ENCODE measurements at regions not wholly inside any gene's neighbourhood (a gene's known extent, or its start where the extent isn't known, plus 50 kb on each side); places are given as distances from the start of the nearest gene placed in this dataset.

GRCh38 chr14:85858634-85859033 lies 328.7 kb downstream of the FLRT2 start:
- Mint-ChIP-seq H3K4me1 (no peaks in the 10 kb centered on the region), H3K4me3 (no peak overlapping the region), H3K27me3 (ENCODE audit: insufficient read depth, low read depth) (peaks cover 2% of the 10 kb centered on the region), H3K9me3 (no peaks in the 10 kb centered on the region), H3K27ac (no peak overlapping the region), H3K36me3 (no peaks in the 10 kb centered on the region)
- H3K4me1 ChIP-seq: peaks cover 10% of the 10 kb centered on the region
- H3K79me2 ChIP-seq (ENCODE audit: low read depth): no peaks in the 10 kb centered on the region
- H3K4me3 ChIP-seq: no peak overlapping the region
- DNase-seq (ENCODE audit: low spot score): no peak
- no peaks in the 10 kb centered on the region for H4K20me1 ChIP-seq (ENCODE audit: low read depth)
- H3F3A ChIP-seq (ENCODE audit: low read depth): no peaks in the 10 kb centered on the region
- no peaks in the 10 kb centered on the region for H3K36me3 ChIP-seq
- no peak overlapping the region for H2AFZ ChIP-seq (replicated peaks)
- TF ChIP-seq, protein P1, sequence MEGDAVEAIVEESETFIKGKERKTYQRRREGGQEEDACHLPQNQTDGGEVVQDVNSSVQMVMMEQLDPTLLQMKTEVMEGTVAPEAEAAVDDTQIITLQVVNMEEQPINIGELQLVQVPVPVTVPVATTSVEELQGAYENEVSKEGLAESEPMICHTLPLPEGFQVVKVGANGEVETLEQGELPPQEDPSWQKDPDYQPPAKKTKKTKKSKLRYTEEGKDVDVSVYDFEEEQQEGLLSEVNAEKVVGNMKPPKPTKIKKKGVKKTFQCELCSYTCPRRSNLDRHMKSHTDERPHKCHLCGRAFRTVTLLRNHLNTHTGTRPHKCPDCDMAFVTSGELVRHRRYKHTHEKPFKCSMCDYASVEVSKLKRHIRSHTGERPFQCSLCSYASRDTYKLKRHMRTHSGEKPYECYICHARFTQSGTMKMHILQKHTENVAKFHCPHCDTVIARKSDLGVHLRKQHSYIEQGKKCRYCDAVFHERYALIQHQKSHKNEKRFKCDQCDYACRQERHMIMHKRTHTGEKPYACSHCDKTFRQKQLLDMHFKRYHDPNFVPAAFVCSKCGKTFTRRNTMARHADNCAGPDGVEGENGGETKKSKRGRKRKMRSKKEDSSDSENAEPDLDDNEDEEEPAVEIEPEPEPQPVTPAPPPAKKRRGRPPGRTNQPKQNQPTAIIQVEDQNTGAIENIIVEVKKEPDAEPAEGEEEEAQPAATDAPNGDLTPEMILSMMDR (IDR thresholded peaks at IDR 0.05): no peak
- TF ChIP-seq EZH2 (IDR thresholded peaks at IDR 0.05): no peak
- TF ChIP-seq EZH2phosphoT487 (IDR thresholded peaks at IDR 0.05): no peak
- H3K27me3 ChIP-seq: no peaks in the 10 kb centered on the region
- no peak overlapping the region for H3K27ac ChIP-seq
- no peaks in the 10 kb centered on the region for H3K9me3 ChIP-seq (ENCODE audit: low read depth)
- H3K9ac ChIP-seq: no peak overlapping the region
- no peak overlapping the region for H3K4me2 ChIP-seq

DNA sequence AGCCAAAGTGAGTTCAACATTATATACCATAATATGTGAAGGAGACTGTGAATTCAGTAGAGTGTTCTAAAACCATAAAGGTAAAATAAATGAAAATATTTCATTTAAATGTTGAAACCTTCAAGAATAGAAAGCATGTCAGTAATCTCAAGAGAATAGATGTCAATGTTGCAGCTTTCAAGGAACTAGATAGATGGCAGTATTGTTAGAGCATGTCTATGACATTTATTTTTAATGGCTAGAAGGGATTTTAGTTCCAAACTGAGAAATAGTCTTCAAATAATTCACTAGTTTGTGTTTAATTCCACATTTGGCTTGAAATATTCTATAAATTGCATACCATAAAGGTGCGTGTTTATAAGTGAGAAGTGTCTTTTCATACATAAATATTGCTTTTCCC lies 326.5 kb downstream of the FLRT2 start:
- no peak for DNase-seq (ENCODE audit: low spot score)
- no peak overlapping the region for H3K9ac ChIP-seq
- TF ChIP-seq EZH2 (IDR thresholded peaks at IDR 0.05): no peak
- TF ChIP-seq EZH2phosphoT487 (IDR thresholded peaks at IDR 0.05): no peak
- TF ChIP-seq, protein P1 (IDR thresholded peaks at IDR 0.05): peak; percentile 37
- H3K27ac ChIP-seq: no peak overlapping the region
- H3K36me3 ChIP-seq: no peaks in the 10 kb centered on the region
- H3K27me3 Mint-ChIP-seq (ENCODE audit: insufficient read depth, low read depth): peaks cover 2% of the 10 kb centered on the region
- H3K27ac Mint-ChIP-seq: no peak overlapping the region
- H3K4me3 Mint-ChIP-seq: no peak overlapping the region
- no peaks in the 10 kb centered on the region for H3F3A ChIP-seq (ENCODE audit: low read depth)
- H3K79me2 ChIP-seq (ENCODE audit: low read depth): no peaks in the 10 kb centered on the region
- H2AFZ ChIP-seq (replicated peaks): no peak overlapping the region
- no peaks in the 10 kb centered on the region for H3K9me3 ChIP-seq (ENCODE audit: low read depth)
- no peak overlapping the region for H3K4me2 ChIP-seq
- H3K4me1 Mint-ChIP-seq: no peaks in the 10 kb centered on the region
- no peaks in the 10 kb centered on the region for H4K20me1 ChIP-seq (ENCODE audit: low read depth)
- no peaks in the 10 kb centered on the region for H3K9me3 Mint-ChIP-seq
- H3K27me3 ChIP-seq: no peaks in the 10 kb centered on the region
- no peaks in the 10 kb centered on the region for H3K36me3 Mint-ChIP-seq
- peaks cover 10% of the 10 kb centered on the region for H3K4me1 ChIP-seq
- no peak overlapping the region for H3K4me3 ChIP-seq

DNA sequence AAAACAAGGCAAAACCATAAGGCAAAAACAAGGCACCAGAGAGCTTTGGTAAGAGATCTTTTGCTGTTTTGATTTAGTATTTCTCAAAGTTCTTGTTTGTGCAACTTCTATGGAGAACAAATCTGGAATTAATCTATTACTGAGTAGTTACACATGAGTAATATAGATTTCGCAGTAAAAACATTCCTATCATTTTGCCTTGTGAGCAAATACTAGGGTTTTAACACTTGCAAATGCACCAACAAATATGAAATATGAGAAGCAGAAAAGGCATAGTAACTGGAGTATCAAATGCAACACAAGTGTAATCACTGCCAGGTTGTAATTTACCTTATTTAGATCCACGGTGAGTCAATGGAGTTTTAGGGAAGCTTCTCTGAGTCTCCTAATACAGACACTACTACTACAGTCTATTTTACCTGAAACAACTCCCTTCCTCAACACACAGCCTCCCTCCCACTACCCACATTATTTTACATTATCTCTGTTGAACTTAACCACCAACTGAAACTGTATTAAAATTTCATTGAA lies 324.1 kb downstream of the FLRT2 start:
- Mint-ChIP-seq H3K4me1 (no peaks in the 10 kb centered on the region), H3K36me3 (no peaks in the 10 kb centered on the region), H3K27me3 (ENCODE audit: insufficient read depth, low read depth) (peaks cover 2% of the 10 kb centered on the region), H3K27ac (no peak overlapping the region), H3K4me3 (no peak overlapping the region), H3K9me3 (no peaks in the 10 kb centered on the region)
- Histone ChIP-seq H3K36me3 (no peaks in the 10 kb centered on the region), H4K20me1 (ENCODE audit: low read depth) (no peaks in the 10 kb centered on the region), H3K4me2 (no peak overlapping the region), H3K79me2 (ENCODE audit: low read depth) (no peaks in the 10 kb centered on the region), H3K4me3 (no peak overlapping the region), H3K27ac (no peak overlapping the region), H3F3A (ENCODE audit: low read depth) (no peaks in the 10 kb centered on the region), H3K9me3 (ENCODE audit: low read depth) (no peaks in the 10 kb centered on the region), H2AFZ (replicated peaks) (no peak overlapping the region), H3K27me3 (no peaks in the 10 kb centered on the region), H3K4me1 (peaks cover 10% of the 10 kb centered on the region), H3K9ac (no peak overlapping the region)
- no peak for TF ChIP-seq EZH2phosphoT487 (IDR thresholded peaks at IDR 0.05)
- TF ChIP-seq EZH2 (IDR thresholded peaks at IDR 0.05): no peak
- TF ChIP-seq, protein P1 (IDR thresholded peaks at IDR 0.05): no peak
- DNase-seq (ENCODE audit: low spot score): no peak

Data from neural progenitor cell (in vitro differentiated cells).